ENCODE measurements at regions not wholly inside any gene's neighbourhood (a gene's known extent, or its start where the extent isn't known, plus 50 kb on each side); places are given as distances from the start of the nearest gene placed in this dataset.

DNA sequence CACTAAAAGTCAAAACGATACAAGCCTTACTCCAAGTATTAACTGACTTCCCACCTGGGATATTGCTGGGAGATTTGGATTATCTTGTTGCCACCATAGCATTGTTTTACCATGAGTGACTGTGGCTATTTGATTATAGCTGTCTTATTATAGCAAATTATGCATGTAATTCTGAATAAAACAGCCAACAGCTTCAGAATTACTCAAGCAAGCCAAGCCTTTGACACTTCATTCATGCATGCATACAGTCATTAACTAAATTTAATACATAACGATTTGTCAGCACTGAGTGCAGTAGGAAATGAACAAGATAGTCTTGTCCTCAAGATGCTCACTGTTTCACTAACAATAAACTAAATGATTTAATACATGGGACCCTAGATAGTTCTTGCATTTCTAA lies 133.0 kb upstream of the FRMD6 start:
- no peak overlapping the region for H3K4me3 Mint-ChIP-seq
- WGBS (ENCODE audit: insufficient coverage), result 80% methylated on average over 1 of the region's 2 CpGs
- no peak overlapping the region for H3K4me3 ChIP-seq (ENCODE audit: control insufficient read depth in 1 of 2, extremely low read depth in 1 of 2, low read length in 1 of 2)
- no peaks in the 10 kb centered on the region for H3K4me1 ChIP-seq (ENCODE audit: control insufficient read depth in 1 of 2, extremely low read depth in 1 of 2, insufficient read depth in 2 of 2, low read length in 2 of 2)
- ATAC-seq (replicated peaks in 1 of 4), result no peak
- DNase-seq, result no peak
- H3K27me3 ChIP-seq (replicated peaks in 1 of 2; ENCODE audit: control insufficient read depth in 2 of 2, extremely low read depth in 1 of 2, insufficient read depth in 2 of 2, low read length in 1 of 2), result no peaks in the 10 kb centered on the region
- H3K9me3 ChIP-seq, result no peaks in the 10 kb centered on the region
- H3K27ac ChIP-seq (ENCODE audit: low read length), result no peak overlapping the region
- POLR2A ChIA-PET, result no interaction called here
- H3K36me3 ChIP-seq (ENCODE audit: control insufficient read depth in 2 of 2, extremely low read depth in 1 of 2, insufficient read depth in 1 of 2, low read length in 1 of 2), result no peaks in the 10 kb centered on the region
- H3K27ac Mint-ChIP-seq, result no peak overlapping the region
- no peaks in the 10 kb centered on the region for H3K36me3 Mint-ChIP-seq
- H3K27me3 Mint-ChIP-seq, result peaks cover 8 to 16% of the 10 kb centered on the region in 2 donors
- no peaks in the 10 kb centered on the region for H3K4me1 Mint-ChIP-seq
- CTCF ChIA-PET, result no interaction called here
- H3K9me3 Mint-ChIP-seq, result peaks cover 0 to 3% (median 0%) of the 10 kb centered on the region in 3 donors

DNA sequence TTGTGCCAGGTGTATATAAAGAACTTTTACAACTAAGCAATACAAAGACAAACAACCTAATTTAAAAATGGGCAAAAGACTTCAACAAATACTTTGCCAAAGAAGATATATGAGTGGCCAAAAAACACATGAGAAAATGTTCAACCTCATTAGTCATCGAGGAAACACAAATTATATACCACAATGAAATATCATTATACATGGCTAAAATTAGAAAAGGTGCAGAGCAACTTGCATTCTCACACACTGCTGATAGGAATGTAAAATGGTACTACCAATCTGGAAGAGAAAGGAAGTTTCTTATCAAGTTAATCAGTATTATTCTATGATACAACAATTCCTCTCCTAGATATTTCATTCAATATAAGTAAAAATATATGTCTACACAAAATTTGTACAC lies 131.6 kb upstream of the FRMD6 start:
- no CpG with 5 or more reads among the region's 1 CpG for WGBS (ENCODE audit: insufficient coverage)
- no peaks in the 10 kb centered on the region for H3K36me3 ChIP-seq (ENCODE audit: control insufficient read depth in 2 of 2, extremely low read depth in 1 of 2, insufficient read depth in 1 of 2, low read length in 1 of 2)
- Mint-ChIP-seq H3K9me3 (peaks cover 0 to 3% (median 0%) of the 10 kb centered on the region in 3 donors), H3K36me3 (no peaks in the 10 kb centered on the region), H3K27me3 (peaks cover 8 to 14% of the 10 kb centered on the region in 2 donors), H3K4me3 (no peak overlapping the region), H3K4me1 (no peaks in the 10 kb centered on the region), H3K27ac (no peak overlapping the region)
- ChIA-PET CTCF (no interaction called here), POLR2A (no interaction called here)
- no peak for DNase-seq
- peaks cover 0 to under 1% of the 10 kb centered on the region in 2 experiments for H3K27me3 ChIP-seq (replicated peaks in 1 of 2; ENCODE audit: control insufficient read depth in 2 of 2, extremely low read depth in 1 of 2, insufficient read depth in 2 of 2, low read length in 1 of 2)
- no peaks in the 10 kb centered on the region for H3K4me1 ChIP-seq (ENCODE audit: control insufficient read depth in 1 of 2, extremely low read depth in 1 of 2, insufficient read depth in 2 of 2, low read length in 2 of 2)
- no peak overlapping the region for H3K27ac ChIP-seq (ENCODE audit: low read length)
- H3K4me3 ChIP-seq (ENCODE audit: control insufficient read depth in 1 of 2, extremely low read depth in 1 of 2, low read length in 1 of 2), result no peak overlapping the region
- no peaks in the 10 kb centered on the region for H3K9me3 ChIP-seq
- ATAC-seq (replicated peaks in 1 of 4), result no peak

GRCh38 chr14:51521764-51522163 lies 129.9 kb upstream of the FRMD6 start:
- no peaks in the 10 kb centered on the region for H3K9me3 ChIP-seq
- no peak overlapping the region for H3K4me3 Mint-ChIP-seq
- H3K36me3 Mint-ChIP-seq, result no peaks in the 10 kb centered on the region
- DNase-seq, result no peak
- no peaks in the 10 kb centered on the region for H3K36me3 ChIP-seq (ENCODE audit: control insufficient read depth in 2 of 2, extremely low read depth in 1 of 2, insufficient read depth in 1 of 2, low read length in 1 of 2)
- ATAC-seq (replicated peaks in 1 of 4), result no peak
- no peaks in the 10 kb centered on the region for H3K4me1 Mint-ChIP-seq
- H3K27ac Mint-ChIP-seq, result no peak overlapping the region
- H3K27me3 Mint-ChIP-seq, result peaks cover 12 to 19% of the 10 kb centered on the region in 2 donors
- peaks cover 0 to 3% of the 10 kb centered on the region in 2 experiments for H3K27me3 ChIP-seq (replicated peaks in 1 of 2; ENCODE audit: control insufficient read depth in 2 of 2, extremely low read depth in 1 of 2, insufficient read depth in 2 of 2, low read length in 1 of 2)
- ChIA-PET CTCF (interaction anchor here (0.6 to 1.2 kb wide), 3 partner anchors 17 to 258 kb away, joined by 3 to 4 read pairs (median 3); no protein-coding TSS in a partner anchor), POLR2A (no interaction called here)
- H3K27ac ChIP-seq (ENCODE audit: low read length), result no peak overlapping the region
- no peaks in the 10 kb centered on the region for H3K4me1 ChIP-seq (ENCODE audit: control insufficient read depth in 1 of 2, extremely low read depth in 1 of 2, insufficient read depth in 2 of 2, low read length in 2 of 2)
- peaks cover 0 to 3% (median 0%) of the 10 kb centered on the region in 3 donors for H3K9me3 Mint-ChIP-seq
- no peak overlapping the region for H3K4me3 ChIP-seq (ENCODE audit: control insufficient read depth in 1 of 2, extremely low read depth in 1 of 2, low read length in 1 of 2)

DNA sequence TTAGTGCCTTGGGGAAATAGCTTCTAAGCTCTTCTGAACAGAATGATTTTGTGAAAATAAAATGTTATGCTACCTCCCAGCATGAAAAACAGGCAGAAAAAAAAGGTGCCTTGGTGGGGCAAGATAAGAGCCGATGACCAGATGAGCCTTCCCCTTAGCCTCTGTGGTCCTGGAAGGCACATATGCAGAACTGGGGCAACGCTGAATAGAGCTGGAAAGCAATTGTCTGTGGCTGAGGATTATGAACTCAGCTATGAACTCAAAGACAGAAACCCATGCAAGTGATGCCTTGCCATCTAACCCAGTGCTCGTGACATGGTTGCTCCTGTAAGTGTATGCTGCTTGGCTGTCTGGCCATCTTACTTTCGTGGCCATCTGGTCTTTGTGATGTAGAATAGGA lies 128.5 kb upstream of the FRMD6 start:
- DNase-seq, result no peak
- Histone ChIP-seq H3K4me1 (ENCODE audit: control insufficient read depth in 1 of 2, extremely low read depth in 1 of 2, insufficient read depth in 2 of 2, low read length in 2 of 2) (no peaks in the 10 kb centered on the region), H3K27ac (ENCODE audit: low read length) (no peak overlapping the region), H3K4me3 (ENCODE audit: control insufficient read depth in 1 of 2, extremely low read depth in 1 of 2, low read length in 1 of 2) (no peak overlapping the region), H3K36me3 (ENCODE audit: control insufficient read depth in 2 of 2, extremely low read depth in 1 of 2, insufficient read depth in 1 of 2, low read length in 1 of 2) (no peaks in the 10 kb centered on the region), H3K9me3 (no peaks in the 10 kb centered on the region), H3K27me3 (replicated peaks in 1 of 2; ENCODE audit: control insufficient read depth in 2 of 2, extremely low read depth in 1 of 2, insufficient read depth in 2 of 2, low read length in 1 of 2) (peaks cover 0 to 8% of the 10 kb centered on the region in 2 experiments)
- WGBS (ENCODE audit: insufficient coverage), result 80% methylated on average over 3 of the region's 4 CpGs
- H3K4me3 Mint-ChIP-seq, result no peak overlapping the region
- POLR2A ChIA-PET, result no interaction called here
- no peak for ATAC-seq (replicated peaks in 1 of 4)
- H3K36me3 Mint-ChIP-seq, result no peaks in the 10 kb centered on the region
- H3K9me3 Mint-ChIP-seq, result peaks cover 0 to 3% (median 0%) of the 10 kb centered on the region in 3 donors
- H3K27me3 Mint-ChIP-seq, result peaks cover 14 to 23% of the 10 kb centered on the region in 2 donors
- CTCF ChIA-PET, result no interaction called here
- H3K27ac Mint-ChIP-seq, result no peak overlapping the region
- no peaks in the 10 kb centered on the region for H3K4me1 Mint-ChIP-seq

GRCh38 chr14:51525739-51526138 lies 126.0 kb upstream of the FRMD6 start:
- H3K27ac Mint-ChIP-seq, result no peak overlapping the region

GRCh38 chr14:51527073-51527472 lies 124.6 kb upstream of the FRMD6 start:
- no peak for ATAC-seq (replicated peaks in 1 of 4)
- WGBS (ENCODE audit: insufficient coverage), result no CpG with 5 or more reads among the region's 2 CpGs
- ChIA-PET CTCF (no interaction called here), POLR2A (no interaction called here)
- H3K4me1 Mint-ChIP-seq, result no peaks in the 10 kb centered on the region
- Histone ChIP-seq H3K27me3 (replicated peaks in 1 of 2; ENCODE audit: control insufficient read depth in 2 of 2, extremely low read depth in 1 of 2, insufficient read depth in 2 of 2, low read length in 1 of 2) (peaks cover 0 to 8% of the 10 kb centered on the region in 2 experiments), H3K27ac (ENCODE audit: low read length) (no peak overlapping the region), H3K9me3 (no peaks in the 10 kb centered on the region), H3K36me3 (ENCODE audit: control insufficient read depth in 2 of 2, extremely low read depth in 1 of 2, insufficient read depth in 1 of 2, low read length in 1 of 2) (no peaks in the 10 kb centered on the region), H3K4me3 (ENCODE audit: control insufficient read depth in 1 of 2, extremely low read depth in 1 of 2, low read length in 1 of 2) (no peak overlapping the region), H3K4me1 (ENCODE audit: control insufficient read depth in 1 of 2, extremely low read depth in 1 of 2, insufficient read depth in 2 of 2, low read length in 2 of 2) (no peaks in the 10 kb centered on the region)
- no peak for DNase-seq
- H3K9me3 Mint-ChIP-seq, result no peaks in the 10 kb centered on the region
- no peak overlapping the region for H3K27ac Mint-ChIP-seq
- peaks cover 13 to 22% of the 10 kb centered on the region in 2 donors for H3K27me3 Mint-ChIP-seq
- no peak overlapping the region for H3K4me3 Mint-ChIP-seq
- H3K36me3 Mint-ChIP-seq, result no peaks in the 10 kb centered on the region

More at GRCh38 chr14:51525739-51526138, 126.0 kb upstream of the FRMD6 start:
- H3K9me3 Mint-ChIP-seq, result peaks cover 0 to 3% (median 0%) of the 10 kb centered on the region in 3 donors
- ATAC-seq (replicated peaks in 1 of 4) (no peak), DNase-seq (no peak)
- no peaks in the 10 kb centered on the region for H3K4me1 Mint-ChIP-seq
- POLR2A ChIA-PET, result no interaction called here
- Histone ChIP-seq H3K9me3 (no peaks in the 10 kb centered on the region), H3K27me3 (replicated peaks in 1 of 2; ENCODE audit: control insufficient read depth in 2 of 2, extremely low read depth in 1 of 2, insufficient read depth in 2 of 2, low read length in 1 of 2) (peaks cover 0 to 8% of the 10 kb centered on the region in 2 experiments), H3K27ac (ENCODE audit: low read length) (no peak overlapping the region), H3K4me3 (ENCODE audit: control insufficient read depth in 1 of 2, extremely low read depth in 1 of 2, low read length in 1 of 2) (no peak overlapping the region), H3K36me3 (ENCODE audit: control insufficient read depth in 2 of 2, extremely low read depth in 1 of 2, insufficient read depth in 1 of 2, low read length in 1 of 2) (no peaks in the 10 kb centered on the region), H3K4me1 (ENCODE audit: control insufficient read depth in 1 of 2, extremely low read depth in 1 of 2, insufficient read depth in 2 of 2, low read length in 2 of 2) (no peaks in the 10 kb centered on the region)
- 85% methylated on average over 3 of the region's 3 CpGs for WGBS (ENCODE audit: insufficient coverage)
- no peaks in the 10 kb centered on the region for H3K36me3 Mint-ChIP-seq
- H3K4me3 Mint-ChIP-seq, result no peak overlapping the region
- CTCF ChIA-PET, result no interaction called here
- H3K27me3 Mint-ChIP-seq, result peaks cover 13 to 22% of the 10 kb centered on the region in 2 donors

DNA sequence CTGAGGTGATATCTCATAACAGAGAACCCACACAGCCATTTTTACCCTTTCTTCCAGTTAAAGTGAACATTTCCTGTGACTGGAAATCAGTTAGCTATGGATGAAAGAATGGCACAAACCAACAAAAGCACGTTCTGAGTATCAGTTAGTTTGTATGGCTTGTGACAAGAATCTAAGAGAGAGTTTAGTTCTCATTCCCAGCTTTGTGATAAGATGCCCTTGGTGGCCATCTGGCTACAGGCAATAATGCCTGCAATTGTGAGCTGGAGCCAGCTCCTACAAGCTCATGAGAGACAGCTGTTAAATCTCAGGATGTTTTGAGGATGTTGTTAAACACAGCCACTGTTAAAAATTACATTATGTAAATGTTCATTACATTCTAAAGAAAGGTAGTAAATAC lies 122.0 kb upstream of the FRMD6 start:
- ChIA-PET POLR2A (no interaction called here), CTCF (no interaction called here)
- no peaks in the 10 kb centered on the region for H3K4me1 Mint-ChIP-seq
- peaks cover 11 to 22% of the 10 kb centered on the region in 2 donors for H3K27me3 Mint-ChIP-seq
- no peak overlapping the region for H3K4me3 ChIP-seq (ENCODE audit: control insufficient read depth in 1 of 2, extremely low read depth in 1 of 2, low read length in 1 of 2)
- H3K27ac Mint-ChIP-seq, result no peak overlapping the region
- peaks cover 0 to 8% of the 10 kb centered on the region in 2 experiments for H3K27me3 ChIP-seq (replicated peaks in 1 of 2; ENCODE audit: control insufficient read depth in 2 of 2, extremely low read depth in 1 of 2, insufficient read depth in 2 of 2, low read length in 1 of 2)
- ATAC-seq (replicated peaks in 1 of 4), result no peak
- H3K4me1 ChIP-seq (ENCODE audit: control insufficient read depth in 1 of 2, extremely low read depth in 1 of 2, insufficient read depth in 2 of 2, low read length in 2 of 2), result no peaks in the 10 kb centered on the region
- H3K4me3 Mint-ChIP-seq, result no peak overlapping the region
- H3K9me3 Mint-ChIP-seq, result no peaks in the 10 kb centered on the region
- no peak overlapping the region for H3K27ac ChIP-seq (ENCODE audit: low read length)
- no peaks in the 10 kb centered on the region for H3K36me3 Mint-ChIP-seq
- 56% methylated on average over 1 of the region's 1 CpG for WGBS (ENCODE audit: insufficient coverage)
- no peaks in the 10 kb centered on the region for H3K9me3 ChIP-seq
- no peaks in the 10 kb centered on the region for H3K36me3 ChIP-seq (ENCODE audit: control insufficient read depth in 2 of 2, extremely low read depth in 1 of 2, insufficient read depth in 1 of 2, low read length in 1 of 2)
- DNase-seq, result no peak

Data from T-cell (primary cell).